PC-3 (cell line): ENCODE measurements at regions not wholly inside any gene's neighbourhood (a gene's known extent, or its start where the extent isn't known, plus 50 kb on each side); places are given as distances from the start of the nearest gene placed in this dataset.

Source experiments
- CTCF ChIP-seq: fragments of 300-600 bp; sonication (generic); conservative IDR thresholded peaks from 2 replicates; pipeline ENCODE4 v1.5.1; 2017; ENCODE audit warnings: antibody characterized with exemption, low read depth, mild to moderate bottlenecking, low read length
- EZH2 ChIP-seq: fragments of 300-600 bp; sonication (generic); IDR thresholded peaks from one replicate; pipeline ENCODE4 v1.6.1; 2017; ENCODE audit warnings: antibody characterized with exemption, mild to moderate bottlenecking, low read length; ENCODE audit not compliant: unreplicated experiment
- EZH2phosphoT487 ChIP-seq: fragments of 300-600 bp; sonication (generic); IDR thresholded peaks from 2 replicates; pipeline ENCODE4 v1.6.1; 2018; ENCODE audit warnings: mild to moderate bottlenecking, antibody characterized with exemption, low read length, borderline replicate concordance

GRCh38 chr6:95784869-95785268 is 207.5 kb downstream of the MANEA start:
- TF ChIP-seq CTCF = no peak
- no peak for TF ChIP-seq EZH2
- no peak for TF ChIP-seq EZH2phosphoT487
